ENCODE measurements at regions not wholly inside any gene's neighbourhood (a gene's known extent, or its start where the extent isn't known, plus 50 kb on each side); places are given as distances from the start of the nearest gene placed in this dataset.
"Not testable (repeated sequence)": the region's sequence is repeated elsewhere in the genome, so short reads cannot be mapped to it uniquely, and the experiment has no call there.

- no peak for DNase-seq
These were observed 531.6 kb downstream of the PTPRU start for GRCh38 chr1:29767769-29768425.

GRCh38 chr1:29767088-29767685 is 530.9 kb downstream of the PTPRU start:
- DNase-seq = no peak

- no peak for DNase-seq
These were observed 526.3 kb downstream of the PTPRU start for GRCh38 chr1:29762635-29763034.

GRCh38 chr1:29761159-29761928 is 525.0 kb downstream of the PTPRU start:
- DNase-seq = no peak

- no peak for DNase-seq
These were observed 523.8 kb downstream of the PTPRU start for GRCh38 chr1:29760067-29760564.

- no peak for DNase-seq
These were observed 522.6 kb downstream of the PTPRU start for GRCh38 chr1:29758781-29759499.

- DNase-seq = no peak
These were observed 521.8 kb downstream of the PTPRU start for GRCh38 chr1:29757866-29758780.

GRCh38 chr1:29756901-29757725 is 520.8 kb downstream of the PTPRU start:
- no peak for DNase-seq

- no peak for DNase-seq
These were observed 520.2 kb downstream of the PTPRU start for GRCh38 chr1:29756498-29756897.

- DNase-seq = no peak
These were observed 519.8 kb downstream of the PTPRU start for GRCh38 chr1:29756085-29756484.

- DNase-seq = not testable (repeated sequence)
These were observed 519.2 kb downstream of the PTPRU start for GRCh38 chr1:29755412-29756015.

GRCh38 chr1:29754573-29755375 is 518.5 kb downstream of the PTPRU start:
- DNase-seq = no peak

GRCh38 chr1:29753771-29754572 is 517.6 kb downstream of the PTPRU start:
- no peak for DNase-seq

GRCh38 chr1:29753244-29753643 is 516.9 kb downstream of the PTPRU start:
- DNase-seq = no peak

- DNase-seq = no peak
These were observed 515.8 kb downstream of the PTPRU start for GRCh38 chr1:29752141-29752540.

GRCh38 chr1:29749024-29749945 is 513.0 kb downstream of the PTPRU start:
- peak; percentile 75 for DNase-seq

- no peak for DNase-seq
These were observed 510.9 kb downstream of the PTPRU start for GRCh38 chr1:29747196-29747595.

All from DMS153 (cell line).